ENCODE measurements at regions not wholly inside any gene's neighbourhood (a gene's known extent, or its start where the extent isn't known, plus 50 kb on each side); places are given as distances from the start of the nearest gene placed in this dataset.

DNA sequence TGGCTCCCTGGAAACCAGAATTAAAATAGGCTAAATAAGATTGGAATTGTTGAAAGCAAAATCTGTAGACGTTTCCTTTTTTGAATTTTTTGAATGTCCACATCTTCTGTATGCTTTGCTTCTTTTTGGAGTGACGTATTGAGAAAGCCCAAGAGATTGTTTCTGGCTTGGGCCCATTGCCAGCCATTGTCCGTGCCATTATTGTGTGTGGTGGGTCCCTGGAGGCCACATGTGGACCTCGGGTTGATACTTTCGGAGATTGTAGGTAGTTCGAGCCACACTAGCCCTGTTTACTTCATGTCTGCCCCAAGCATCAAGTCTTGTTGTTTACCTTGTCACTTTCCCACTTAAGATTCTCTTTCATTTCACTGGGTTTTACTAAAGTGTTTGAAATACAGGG, 106.0 kb downstream of the PALM2AKAP2 start:
- DNase-seq = no peak

DNA sequence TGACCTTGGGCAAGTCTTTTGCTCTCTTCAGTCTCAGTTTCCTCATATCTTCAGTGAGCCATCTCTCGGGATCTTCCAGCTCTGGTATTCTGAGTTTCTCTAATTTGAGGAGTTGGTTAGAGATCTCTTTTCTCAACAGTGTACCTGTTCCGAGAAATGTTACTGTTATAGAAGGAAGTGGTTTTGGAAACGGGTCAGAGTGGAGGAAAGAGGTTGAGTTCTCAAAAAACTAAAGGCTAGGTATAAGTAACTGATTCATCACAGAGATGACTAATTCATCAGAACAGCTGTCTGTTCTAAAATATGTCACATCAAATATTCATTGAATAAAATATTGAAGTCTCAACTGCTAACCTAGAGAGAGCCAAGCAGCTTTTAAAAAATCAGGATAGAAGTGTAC, 106.6 kb downstream of the PALM2AKAP2 start:
- DNase-seq = no peak

DNA sequence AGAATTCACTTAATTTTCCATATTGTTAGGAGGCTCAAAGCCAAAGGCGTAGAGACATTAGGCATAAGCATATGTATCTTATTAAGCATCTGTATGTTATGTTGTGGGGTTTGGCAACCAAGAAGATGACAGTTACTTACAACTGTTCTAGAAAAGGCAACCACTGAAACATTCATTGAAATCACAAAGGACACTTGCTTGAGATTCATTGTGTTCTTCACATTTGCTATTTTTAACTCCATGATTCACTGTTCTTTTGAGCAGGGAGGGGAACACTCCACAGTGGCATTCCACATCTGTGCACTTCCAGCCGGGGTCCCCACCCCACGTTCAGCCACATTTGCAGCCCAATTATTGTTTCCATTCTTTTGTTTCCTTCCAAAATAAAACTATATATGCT, 107.1 kb downstream of the PALM2AKAP2 start:
- DNase-seq = no peak

DNA sequence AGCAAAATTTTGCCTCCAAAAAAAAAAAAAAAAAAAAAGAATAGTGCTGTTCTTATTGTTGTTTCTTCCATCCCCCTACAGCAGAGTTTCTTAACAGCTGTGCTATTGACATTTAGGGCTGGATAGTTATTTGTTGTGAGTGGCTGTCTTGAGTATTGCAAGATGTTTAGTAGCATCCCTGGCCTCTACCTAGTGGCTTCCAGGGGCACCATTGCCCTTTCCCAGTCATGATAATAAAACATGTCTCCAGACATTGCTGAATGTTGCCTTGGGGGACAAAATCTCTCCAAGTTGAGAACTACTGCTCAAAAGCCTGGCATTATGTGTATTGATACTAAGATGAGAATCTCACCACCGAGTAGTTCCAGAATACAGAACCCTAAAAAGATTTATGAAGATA, 108.7 kb downstream of the PALM2AKAP2 start:
- no peak for DNase-seq

DNA sequence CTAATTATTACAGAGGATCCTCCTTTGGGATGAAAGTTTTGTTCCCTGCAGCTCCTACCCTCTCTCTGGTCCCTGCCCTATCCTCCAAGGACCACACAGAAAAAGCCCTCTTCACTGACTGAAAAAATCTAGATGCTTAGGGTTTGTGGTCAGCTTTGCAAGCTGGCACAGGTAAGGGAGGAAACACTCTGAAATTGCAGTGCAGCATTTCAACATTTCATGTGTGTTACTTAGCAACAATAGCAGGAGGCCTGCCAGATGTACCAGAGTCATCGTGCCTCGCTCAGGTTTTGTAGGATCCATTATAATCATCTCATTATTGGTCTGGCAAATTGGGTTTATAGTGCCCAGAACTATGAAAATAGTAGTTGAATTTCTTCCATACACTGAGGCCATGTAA, 109.5 kb downstream of the PALM2AKAP2 start:
- no peak for DNase-seq

DNA sequence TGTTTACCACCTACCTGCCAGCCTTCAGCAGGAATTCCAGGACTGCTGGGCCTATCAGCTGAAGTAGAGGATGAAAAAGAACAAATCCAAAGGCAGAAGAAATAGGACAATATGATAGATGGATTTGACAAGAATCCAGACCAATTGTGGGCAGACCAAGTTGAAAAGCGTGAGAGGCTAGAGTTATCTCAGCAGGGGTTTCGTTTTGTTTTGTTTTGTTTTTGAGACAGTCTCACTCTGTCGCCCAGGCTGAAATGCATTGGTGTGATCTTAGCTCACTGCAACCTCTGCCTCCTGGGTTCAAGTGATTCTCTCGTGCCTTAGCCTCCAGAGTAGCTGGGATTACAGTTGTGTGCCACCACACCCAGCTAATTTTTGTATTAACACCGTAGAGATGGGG, 113.2 kb downstream of the PALM2AKAP2 start:
- no peak for DNase-seq

DNA sequence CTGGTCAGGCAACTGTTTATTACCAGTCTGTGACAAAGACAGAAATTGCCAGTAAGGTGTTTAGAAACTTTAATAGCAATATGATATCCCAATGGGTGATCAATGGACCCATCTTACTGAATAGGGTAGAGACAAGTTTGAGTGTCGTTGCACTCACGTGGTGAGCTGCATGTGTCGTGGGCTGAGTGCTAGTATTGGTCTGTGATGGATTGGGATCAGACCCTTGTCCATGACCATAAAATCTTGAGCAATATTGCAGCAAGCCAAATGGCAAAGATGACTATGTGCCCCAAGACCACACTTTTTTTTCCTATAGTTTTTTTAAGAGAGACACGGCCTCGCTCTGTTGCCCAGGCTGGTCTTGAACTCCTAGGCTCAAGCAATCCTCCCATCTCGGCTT, 114.5 kb downstream of the PALM2AKAP2 start:
- no peak for DNase-seq

DNA sequence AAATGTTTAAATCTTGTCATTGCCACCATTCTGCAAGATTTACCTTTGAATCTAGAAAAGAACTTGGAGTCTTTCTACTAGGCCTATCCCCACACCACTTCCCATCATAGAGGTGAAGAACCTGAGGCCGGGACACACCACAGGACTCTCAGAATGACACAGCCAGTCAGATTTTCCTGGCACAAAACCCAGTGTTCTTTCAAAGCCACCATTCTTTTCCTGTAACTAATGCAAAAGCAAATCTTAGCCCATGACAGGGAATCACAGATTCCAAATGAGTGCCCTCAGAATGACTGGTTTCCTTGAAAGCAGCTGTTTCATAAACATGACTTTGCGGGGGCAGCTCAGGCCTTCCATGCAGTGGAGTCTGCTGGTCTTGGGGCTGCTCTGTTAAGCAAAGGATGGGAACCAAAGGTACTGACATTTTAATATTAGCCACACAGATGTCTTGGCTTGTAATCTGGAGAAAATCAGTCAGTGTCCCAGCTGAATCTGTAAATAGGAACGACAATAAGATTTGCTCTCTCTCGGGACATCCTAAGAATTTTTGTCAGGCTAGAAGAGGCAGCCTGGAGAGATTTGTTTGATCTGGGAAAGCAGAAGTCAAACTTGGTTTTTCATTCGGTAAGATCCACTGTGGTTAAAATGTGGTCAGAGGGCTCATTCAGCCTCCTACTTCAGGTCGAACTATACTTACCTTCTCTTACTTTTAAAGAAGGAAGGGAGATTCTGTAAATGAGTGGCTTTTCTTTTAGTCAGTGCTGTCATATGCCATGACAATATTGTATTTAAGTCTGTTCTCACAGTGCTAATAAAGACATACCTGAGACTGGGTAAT, 115.1 kb downstream of the PALM2AKAP2 start:
- no peak for DNase-seq

DNA sequence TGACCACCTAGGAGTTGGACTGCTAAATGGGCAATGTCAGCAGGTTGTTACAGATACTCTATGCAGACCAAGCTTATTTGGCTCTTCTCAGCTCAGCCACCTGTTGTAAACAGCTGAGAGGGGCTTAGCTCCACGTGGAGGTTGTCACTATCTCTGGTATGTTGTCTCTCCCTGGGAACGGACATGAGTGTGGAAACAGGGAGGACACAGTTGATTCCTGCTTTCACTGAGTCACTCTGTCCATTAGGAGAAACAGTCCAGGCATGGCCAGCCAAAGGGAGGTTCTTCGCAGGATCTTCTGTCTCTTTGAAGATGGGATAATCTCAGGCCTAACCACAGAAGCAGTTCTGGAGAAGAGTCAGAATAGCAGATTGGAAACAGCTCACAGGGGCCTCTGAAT, 121.2 kb downstream of the PALM2AKAP2 start:
- DNase-seq = no peak

DNA sequence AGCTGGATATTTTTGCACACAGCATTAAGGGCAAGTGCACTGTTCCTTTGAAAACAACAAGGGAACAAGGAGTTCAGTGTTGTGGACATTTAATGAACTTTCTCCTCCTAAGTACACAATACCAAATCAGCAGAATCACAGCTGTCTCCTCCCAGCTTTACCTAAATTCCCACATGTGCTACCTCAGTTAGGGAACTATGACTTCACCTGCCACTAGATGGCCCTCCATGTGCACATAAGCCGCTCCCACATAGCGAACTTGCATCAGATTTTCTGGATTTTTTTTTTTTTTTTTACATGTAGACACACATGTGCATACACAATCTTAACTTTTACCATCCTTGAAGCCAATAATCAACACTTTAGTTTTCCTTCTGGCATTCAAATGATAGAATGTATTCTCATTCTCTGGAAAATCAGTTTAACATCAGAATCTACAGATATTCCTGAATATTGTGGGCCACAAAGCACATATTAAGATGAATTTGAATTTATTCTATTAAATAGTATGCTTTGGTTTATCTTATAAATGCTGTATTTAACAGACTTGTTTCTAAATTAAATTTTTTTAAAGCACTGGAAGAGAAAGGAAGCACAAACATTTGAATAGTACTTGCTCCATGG, 123.6 kb downstream of the PALM2AKAP2 start:
- peak; percentile 43 for DNase-seq

DNA sequence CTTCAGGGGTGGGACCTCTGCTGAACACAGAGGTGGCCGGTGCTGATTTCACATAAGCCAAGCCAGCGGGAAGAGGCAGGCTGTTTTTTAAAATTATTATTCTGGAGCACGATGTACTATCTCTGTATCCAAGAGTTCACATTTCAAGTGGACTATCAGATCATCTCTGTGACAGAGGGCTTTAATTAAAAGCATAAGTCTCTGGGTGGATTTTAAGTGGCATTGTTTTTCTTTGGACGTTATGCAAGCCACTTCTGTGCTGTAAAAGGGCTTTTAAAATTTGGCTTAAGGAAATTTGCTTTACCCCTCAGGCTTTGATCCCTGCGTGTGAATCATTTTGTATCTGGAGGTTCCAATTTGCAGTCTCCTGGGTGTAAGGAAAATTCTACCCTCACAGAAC, 124.7 kb downstream of the PALM2AKAP2 start:
- no peak for DNase-seq

DNA sequence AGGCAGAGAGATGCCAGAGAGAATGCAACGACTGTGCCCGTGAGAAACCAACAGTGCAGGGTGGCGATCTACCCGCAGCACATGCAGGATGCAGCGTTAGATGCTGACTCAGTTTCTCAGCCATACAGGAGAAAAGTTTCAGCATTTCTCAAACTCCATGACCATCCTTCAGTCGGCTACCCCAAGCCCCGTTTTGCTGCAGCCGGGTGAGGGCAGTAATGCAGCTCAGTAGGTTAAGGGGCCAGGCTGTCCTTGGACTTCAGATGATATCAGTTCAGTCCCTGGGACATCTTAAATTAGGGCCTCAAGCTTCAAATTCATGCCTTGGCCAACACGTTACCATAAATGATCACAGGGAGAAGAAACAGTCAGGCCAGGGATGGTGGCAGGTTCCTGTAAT, 125.5 kb downstream of the PALM2AKAP2 start:
- DNase-seq = no peak

DNA sequence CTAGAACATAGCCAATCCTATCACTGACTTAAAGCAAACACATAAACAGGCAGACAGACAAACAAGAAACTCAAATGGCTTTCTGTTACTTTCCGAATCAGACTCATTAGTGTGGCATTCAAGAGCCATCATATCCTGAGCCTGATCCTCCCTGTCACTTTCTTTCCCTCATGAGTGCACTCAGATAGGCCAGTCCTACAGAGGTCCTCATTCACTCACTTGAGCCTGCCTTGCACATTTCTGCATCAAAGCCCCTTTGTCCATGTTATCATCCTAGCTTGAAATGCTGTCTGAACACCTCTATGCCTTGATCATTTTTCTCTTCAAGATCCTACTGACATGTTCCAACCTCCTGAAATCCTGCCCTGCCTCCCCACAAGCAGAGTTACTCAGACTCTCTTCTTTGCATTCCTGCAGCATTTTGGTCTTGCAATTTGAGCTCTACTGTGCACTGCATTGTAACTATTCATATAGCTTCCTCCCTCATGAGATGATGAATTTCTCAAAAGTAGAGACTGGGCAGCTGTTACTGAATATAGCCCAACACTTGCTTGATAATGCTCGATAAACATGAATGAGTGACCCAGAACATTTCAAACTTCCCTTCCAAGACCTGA, 126.9 kb downstream of the PALM2AKAP2 start:
- no peak for DNase-seq

DNA sequence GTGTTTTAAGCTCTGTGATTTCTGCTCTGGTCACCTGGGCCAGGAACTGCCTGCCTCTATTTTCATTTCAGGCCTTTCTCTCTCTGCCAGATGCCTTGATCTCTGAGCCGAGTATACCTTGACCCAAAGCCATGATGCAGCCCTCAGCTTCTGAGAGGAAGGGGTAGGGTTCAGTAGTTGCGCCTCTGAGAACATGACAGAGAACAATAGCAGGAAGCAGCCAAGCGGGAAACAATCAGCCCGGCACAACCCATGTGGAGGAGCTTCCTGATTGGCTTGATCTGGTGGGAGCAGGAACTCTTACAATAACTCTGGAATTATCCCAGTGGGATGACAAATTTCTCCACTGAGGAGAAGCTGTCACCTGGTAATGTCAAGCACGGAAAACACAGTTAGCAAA, 127.4 kb downstream of the PALM2AKAP2 start:
- no peak for DNase-seq

DNA sequence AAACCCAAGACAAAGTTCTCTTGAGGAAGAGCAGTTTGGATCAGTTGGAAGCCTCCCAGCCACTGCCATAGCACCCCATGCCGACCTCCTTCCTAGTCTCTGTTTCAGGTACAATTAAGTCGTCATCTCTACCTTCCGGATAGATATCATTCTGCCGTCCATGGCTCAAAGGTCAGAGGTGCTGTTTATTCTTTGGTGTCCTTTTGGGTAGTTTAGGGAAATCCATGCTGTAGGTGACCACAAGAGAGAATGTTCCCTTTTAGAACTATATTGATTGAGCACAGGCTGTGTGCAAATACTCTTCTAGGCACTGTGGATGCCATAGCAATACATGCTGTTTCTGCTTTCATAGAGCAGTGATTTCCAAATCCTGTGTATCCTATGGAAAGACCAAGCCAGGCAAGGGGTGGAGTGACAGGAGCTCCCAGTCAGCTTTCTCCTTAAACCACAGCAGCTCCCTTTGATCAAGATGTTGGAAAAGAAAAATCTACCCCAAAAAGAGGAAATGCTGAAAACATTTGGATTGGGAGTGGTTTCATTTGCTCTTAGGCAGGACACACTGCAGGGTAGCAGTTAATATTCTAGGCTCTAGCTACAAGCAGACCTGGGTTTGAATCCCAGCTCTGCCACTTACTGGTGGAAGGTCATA, 127.9 kb downstream of the PALM2AKAP2 start:
- no peak for DNase-seq

DNA sequence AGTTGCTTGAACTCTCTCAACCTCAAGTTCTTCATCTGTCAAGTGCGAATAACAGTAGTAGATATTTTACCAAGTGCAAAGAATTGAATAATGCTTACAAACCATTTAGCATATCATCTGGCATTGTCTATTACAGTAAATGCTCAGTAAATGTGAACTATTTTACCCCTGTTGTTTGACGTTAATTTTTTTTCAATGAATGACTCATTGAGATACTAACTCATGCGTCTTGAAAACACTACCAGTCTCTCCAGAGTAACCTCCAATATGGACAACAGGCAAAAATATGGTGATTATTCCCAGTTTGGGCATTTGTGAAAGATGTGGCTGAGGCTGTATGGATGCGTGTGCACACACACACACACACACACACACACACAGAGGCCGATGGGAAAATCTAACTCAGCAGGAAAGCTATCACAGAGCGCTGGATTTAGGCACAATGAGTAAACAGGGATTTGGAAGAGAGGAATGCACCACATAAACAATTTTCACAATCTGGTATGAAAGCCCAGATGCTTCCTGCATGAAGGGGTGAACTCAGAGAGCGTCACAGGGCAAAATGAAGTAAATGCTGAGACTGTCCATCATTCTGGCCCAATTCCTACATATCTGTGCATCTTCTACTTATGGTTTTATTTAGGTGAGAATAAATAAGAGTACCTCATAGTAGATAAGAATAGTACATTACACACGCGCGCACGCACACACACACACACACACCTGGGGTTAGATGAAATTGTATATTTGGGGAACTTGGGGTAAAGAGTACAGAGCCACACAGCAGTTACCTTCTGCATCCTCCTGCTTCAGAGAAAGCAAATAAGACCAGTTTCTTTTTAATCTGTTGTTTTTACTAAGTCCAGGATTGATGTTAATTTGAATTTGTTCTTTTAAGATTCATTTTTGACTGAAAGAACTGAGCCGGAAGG, 128.7 kb downstream of the PALM2AKAP2 start:
- DNase-seq = no peak

DNA sequence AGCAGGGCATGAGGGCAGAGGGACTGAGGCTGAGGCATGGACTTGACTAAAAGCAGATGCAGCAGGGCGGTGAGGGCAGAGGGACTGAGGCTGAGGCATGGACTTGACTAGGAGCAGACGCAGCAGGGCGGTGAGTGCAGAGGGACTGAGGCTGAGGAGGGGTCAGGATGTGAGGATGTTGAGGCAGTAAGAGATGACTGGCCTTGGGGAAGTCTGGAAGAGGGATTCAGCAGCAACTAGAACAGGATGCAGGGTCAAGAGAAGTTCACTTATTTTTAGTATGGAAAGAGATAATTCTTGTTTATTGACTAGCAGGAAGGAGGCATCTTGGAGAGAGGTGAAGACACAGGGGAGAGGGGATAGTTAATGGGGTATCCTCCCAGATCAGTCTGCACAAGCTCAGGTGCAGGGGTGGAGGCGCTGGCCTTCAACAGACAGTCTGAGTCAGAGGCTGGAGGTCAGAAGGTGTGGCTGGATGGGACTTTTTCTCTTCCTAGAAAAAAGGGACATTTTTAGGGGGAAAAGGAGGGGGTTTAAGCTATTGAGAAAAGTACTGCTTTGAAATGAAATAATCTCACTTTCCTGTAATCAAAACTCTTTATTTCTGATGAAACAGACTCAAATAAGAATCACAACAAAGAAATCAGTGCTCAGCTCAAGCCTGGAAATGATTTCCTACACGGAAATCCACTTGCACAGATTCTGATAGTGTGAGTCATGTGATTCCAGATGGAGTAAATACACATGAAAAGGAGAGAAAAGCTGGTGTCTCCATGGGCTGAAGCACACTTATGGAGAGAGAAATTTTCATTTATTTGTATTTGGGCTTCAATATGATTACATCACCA, 130.9 kb downstream of the PALM2AKAP2 start:
- peak; percentile 63 for DNase-seq

DNA sequence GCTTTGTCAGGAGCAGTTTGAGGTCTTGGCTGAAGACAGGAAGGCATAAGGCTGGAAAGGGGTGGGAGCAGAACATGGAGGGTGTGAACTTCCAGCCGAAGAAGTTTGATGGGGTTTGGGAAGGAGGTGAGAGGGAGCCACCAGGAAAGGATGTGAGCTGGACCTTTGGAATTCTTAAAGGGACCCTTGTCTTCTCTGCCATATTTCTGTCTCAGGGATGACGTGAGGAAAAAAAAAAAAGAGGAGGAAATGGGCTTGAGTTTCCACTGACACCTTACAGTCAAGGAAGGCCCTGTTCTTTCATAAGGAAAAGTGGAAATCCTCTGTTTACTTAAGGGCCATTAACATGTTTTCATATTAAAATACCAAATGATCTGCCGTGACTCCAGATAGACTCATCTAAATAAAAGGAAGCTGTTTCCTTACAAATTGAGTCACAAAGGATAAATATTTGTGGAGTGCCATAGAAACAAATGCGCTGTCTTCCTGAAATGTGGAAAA, 132.1 kb downstream of the PALM2AKAP2 start:
- peak; percentile 50 for DNase-seq

DNA sequence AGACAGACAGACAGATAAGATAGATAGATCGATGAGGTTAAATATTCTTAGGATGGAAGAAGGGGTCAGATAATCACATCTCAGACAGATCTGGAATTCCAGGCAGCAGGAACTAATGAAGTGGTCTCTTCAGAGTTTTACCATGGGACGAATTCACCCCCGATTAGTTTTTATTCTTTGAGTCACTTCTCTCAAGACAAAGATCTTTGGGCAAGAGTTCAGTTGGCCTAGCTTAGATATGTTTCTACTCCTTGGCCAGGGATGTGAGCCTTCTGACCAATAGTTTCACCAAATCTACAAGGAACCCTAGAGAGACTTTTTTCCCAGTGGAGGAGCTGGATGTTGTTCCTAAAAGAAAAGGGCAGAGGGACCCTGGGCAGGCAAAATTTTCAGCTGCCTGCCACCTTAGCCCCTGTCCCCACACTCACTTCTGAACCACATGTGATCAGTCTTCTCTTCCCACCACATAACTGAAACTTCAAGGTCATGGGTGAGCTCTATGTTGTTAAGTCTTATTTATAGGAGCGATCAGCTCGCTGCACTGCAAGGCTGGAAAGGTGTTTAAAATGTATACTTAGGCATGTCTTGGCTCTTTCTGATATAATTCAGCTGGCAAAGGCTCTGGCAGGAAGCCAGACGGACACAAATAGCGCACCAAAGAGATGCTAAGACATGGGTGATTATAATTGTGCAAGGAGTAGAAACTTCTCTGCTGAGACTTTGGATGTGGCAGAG, 132.9 kb downstream of the PALM2AKAP2 start:
- no peak for DNase-seq

DNA sequence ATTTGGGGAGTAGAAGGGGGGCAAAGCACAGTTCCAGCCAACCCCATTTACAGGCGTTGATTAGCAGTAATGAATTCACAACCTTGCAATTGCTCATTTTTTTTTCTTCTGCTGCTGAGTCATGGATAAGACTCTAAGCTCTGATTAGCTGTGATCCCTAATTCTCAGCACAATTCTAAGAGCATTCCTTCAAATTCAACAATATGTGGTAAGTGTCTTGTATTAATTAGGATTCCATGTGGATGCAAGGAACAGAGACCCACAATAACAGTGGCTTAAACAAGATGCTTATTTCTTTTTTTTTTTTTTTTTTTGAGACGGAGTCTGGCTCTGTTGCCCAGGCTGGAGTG, 133.4 kb downstream of the PALM2AKAP2 start:
- DNase-seq = no peak

Data from NCI-H226 (cell line).